Kidney epithelial cell (primary cell): ENCODE measurements at regions not wholly inside any gene's neighbourhood (a gene's known extent, or its start where the extent isn't known, plus 50 kb on each side); places are given as distances from the start of the nearest gene placed in this dataset.

Source experiments
- DNase-seq: peaks from one replicate; pipeline ENCODE4 v3.0.0-alpha.2; 2010; ENCODE audit warnings: low read depth
- H3K27me3 ChIP-seq: 2 replicates; pipeline ENCODE4 v1.6.0; 2011; ENCODE audit warnings: low read length; ENCODE audit not compliant: control insufficient read depth, insufficient read depth
- H3K36me3 ChIP-seq: 2 replicates; pipeline ENCODE4 v1.5.1; 2011; ENCODE audit warnings: low read length; ENCODE audit not compliant: control insufficient read depth, insufficient read depth
- H3K4me3 ChIP-seq: 2 replicates; pipeline ENCODE4 v1.5.1; 2011; ENCODE audit warnings: low read depth, mild to moderate bottlenecking, control low read depth, low read length
- TF ChIP-seq, protein P1 (sequence below): IDR thresholded peaks from 2 replicates; pipeline ENCODE4 v1.5.1; 2011; ENCODE audit warnings: mild to moderate bottlenecking, moderate library complexity, low read length, control low read depth, inconsistent platforms; ENCODE audit not compliant: insufficient read depth, poor library complexity, severe bottlenecking

DNA sequence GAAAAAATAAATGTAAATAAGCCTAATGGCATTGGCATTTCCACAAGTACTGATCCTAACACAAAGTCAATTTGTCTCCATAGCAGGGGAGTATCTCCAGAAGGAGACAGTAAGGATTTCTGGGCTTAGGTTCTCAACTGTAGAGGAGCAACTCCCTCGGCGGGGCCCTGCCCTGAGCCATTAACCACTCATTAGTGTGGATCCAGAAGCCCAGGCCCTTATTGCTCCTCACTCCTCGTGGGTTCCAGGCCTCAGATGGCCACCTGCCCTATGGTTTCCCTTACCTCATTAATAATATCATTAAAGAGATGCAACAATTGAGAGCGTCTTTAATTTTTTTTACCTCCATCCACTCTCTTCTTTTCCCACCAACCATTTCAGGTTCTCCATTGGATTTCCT lies 85.3 kb upstream of the CLDN18 start:
- TF ChIP-seq, protein P1, sequence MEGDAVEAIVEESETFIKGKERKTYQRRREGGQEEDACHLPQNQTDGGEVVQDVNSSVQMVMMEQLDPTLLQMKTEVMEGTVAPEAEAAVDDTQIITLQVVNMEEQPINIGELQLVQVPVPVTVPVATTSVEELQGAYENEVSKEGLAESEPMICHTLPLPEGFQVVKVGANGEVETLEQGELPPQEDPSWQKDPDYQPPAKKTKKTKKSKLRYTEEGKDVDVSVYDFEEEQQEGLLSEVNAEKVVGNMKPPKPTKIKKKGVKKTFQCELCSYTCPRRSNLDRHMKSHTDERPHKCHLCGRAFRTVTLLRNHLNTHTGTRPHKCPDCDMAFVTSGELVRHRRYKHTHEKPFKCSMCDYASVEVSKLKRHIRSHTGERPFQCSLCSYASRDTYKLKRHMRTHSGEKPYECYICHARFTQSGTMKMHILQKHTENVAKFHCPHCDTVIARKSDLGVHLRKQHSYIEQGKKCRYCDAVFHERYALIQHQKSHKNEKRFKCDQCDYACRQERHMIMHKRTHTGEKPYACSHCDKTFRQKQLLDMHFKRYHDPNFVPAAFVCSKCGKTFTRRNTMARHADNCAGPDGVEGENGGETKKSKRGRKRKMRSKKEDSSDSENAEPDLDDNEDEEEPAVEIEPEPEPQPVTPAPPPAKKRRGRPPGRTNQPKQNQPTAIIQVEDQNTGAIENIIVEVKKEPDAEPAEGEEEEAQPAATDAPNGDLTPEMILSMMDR: no peak
- H3K27me3 ChIP-seq: no peaks in the 10 kb centered on the region
- DNase-seq: no peak
- H3K4me3 ChIP-seq: no peak overlapping the region
- H3K36me3 ChIP-seq: no peaks in the 10 kb centered on the region

DNA sequence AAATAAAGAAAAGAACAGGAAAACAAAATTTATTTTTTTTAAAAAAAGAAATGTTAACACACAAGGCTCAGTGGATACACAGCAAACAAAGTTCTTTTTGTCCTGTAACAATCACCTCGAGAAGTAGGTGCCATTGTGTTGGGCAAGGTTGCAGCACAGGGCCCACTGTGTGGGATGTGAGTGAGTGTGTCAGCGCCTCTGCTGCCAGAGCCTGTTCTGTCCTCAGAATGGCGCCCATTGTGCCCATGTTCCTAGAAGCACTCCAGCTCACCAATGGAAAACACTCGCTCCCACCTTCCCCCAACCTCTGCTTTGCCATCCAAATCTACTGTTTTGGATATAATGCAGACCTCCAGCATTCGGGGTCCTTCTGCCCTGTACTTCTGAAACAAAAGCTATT lies 84.9 kb upstream of the CLDN18 start:
- no peaks in the 10 kb centered on the region for H3K36me3 ChIP-seq
- TF ChIP-seq, protein P1: no peak
- H3K27me3 ChIP-seq: no peaks in the 10 kb centered on the region
- no peak overlapping the region for H3K4me3 ChIP-seq
- DNase-seq: no peak

DNA sequence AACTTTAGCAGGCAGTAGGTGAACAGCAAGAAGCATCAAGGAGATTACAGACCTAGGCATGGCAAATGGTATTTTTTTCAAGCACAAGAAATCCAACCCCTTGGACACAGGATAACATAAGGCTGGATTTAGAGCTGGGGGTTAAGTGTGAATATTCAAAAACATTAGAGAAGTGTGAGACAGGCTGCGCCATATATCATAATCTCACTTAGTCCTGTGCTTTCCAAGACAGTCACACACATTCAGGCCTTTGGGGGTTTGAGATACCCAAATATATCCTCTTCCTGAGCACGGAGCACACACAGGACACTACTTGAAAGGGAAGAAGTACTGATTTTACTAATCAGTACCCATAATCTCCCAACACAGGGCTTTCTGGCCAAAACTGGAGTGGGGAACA lies 83.0 kb upstream of the CLDN18 start:
- no peak for DNase-seq
- Histone ChIP-seq H3K27me3 (no peaks in the 10 kb centered on the region), H3K36me3 (no peaks in the 10 kb centered on the region), H3K4me3 (no peak overlapping the region)
- TF ChIP-seq, protein P1: no peak

DNA sequence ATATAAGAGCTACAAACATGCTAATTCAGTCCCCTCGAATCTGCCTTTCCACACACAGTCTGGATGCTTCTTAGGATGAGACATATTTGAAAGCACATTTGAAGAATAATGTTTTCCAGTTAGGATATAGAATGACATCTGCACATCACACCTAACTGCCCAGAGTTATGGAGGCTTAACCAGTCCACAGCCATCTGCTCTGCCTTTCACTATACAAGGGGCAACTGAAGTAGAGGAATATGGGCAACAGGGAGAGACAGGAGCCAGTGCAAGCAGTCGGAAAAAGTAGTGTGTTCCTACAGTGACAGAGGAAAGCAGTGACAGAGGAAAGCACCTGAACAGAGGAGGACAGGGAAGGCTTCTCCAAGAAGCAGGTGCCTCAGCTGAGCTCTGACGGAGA lies 79.0 kb upstream of the CLDN18 start:
- TF ChIP-seq, protein P1: no peak
- Histone ChIP-seq H3K4me3 (no peak overlapping the region), H3K36me3 (no peaks in the 10 kb centered on the region), H3K27me3 (no peaks in the 10 kb centered on the region)
- no peak for DNase-seq

DNA sequence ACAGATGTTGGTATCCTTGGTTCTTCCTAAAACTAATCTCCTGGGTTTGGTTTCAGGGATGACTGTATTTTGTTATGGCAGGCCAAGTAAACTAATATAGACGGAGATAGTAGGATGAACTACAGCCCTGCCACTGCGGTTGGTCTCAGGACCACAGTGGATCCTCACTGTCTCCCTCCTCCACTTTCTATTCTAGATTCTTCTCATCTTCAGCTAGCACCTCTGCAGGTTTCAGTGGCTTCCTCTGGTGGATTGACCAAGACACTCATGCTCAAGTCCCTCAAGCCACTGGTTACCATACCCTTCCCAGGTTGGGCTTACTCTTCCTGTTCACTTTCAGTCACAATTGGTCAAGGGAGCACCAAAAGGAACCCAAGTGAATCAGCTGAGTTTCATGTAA lies 71.1 kb upstream of the CLDN18 start:
- TF ChIP-seq, protein P1: no peak
- Histone ChIP-seq H3K4me3 (no peak overlapping the region), H3K27me3 (no peaks in the 10 kb centered on the region), H3K36me3 (no peaks in the 10 kb centered on the region)
- no peak for DNase-seq

DNA sequence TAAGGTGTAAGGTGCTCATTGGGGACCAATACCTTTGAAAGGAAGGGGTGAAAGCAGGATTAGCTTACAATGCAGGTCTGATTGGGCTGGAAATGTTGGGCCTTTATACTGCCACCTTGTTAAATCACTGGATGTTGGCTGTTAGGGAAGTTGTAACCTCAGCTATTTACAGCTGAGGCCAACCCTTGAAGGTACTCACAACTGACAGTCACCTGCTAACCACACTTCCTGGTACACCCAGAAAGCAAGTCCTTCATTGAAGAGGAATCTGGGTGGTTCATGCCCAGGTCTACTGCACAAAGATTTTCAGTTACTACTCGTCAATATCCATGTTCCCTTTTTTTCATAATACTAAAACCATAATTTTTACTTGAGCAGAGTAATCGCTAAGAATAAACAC lies 65.4 kb upstream of the CLDN18 start:
- no peak for DNase-seq
- no peaks in the 10 kb centered on the region for H3K36me3 ChIP-seq
- TF ChIP-seq, protein P1: no peak
- H3K4me3 ChIP-seq: no peak overlapping the region
- no peaks in the 10 kb centered on the region for H3K27me3 ChIP-seq
